Natural killer cell (primary cell): ENCODE measurements at regions not wholly inside any gene's neighbourhood (a gene's known extent, or its start where the extent isn't known, plus 50 kb on each side); places are given as distances from the start of the nearest gene placed in this dataset.

Experiments used
- ATAC-seq, 3 donors: fragments of 150-1000 bp in 2 of 3; fragments of 200-7000 bp in 1 of 3; cut with Tn5 transposase; 1 replicate in 1 of 3; 2 replicates in 2 of 3; pipeline ENCODE4 v1.10.0; 2021; ENCODE audit warnings: mild to moderate bottlenecking in 2 of 3, moderate library complexity in 2 of 3
- DNase-seq, 2 donors: peaks; one replicate each; pipeline versions ENCODE4 v3.0.0 to v3.0.0-alpha.2; 2013 to 2021; ENCODE audit warnings: mixed read lengths in 1 of 2
- H3K27ac ChIP-seq: one replicate; pipeline ENCODE4 v1.5.1; 2013; ENCODE audit warnings: mild to moderate bottlenecking, low read length
- H3K27me3 ChIP-seq: one replicate; pipeline ENCODE4 v1.6.1; 2013; ENCODE audit warnings: low read length; ENCODE audit not compliant: control insufficient read depth, insufficient read depth
- H3K36me3 ChIP-seq: one replicate; pipeline ENCODE4 v1.6.1; 2013; ENCODE audit warnings: low read length; ENCODE audit not compliant: control insufficient read depth, insufficient read depth
- H3K4me1 ChIP-seq: one replicate; pipeline ENCODE4 v1.6.1; 2013; ENCODE audit warnings: low read length; ENCODE audit not compliant: control insufficient read depth, insufficient read depth
- H3K4me3 ChIP-seq: one replicate; pipeline ENCODE4 v1.5.1; 2013; ENCODE audit warnings: low read length
- H3K9me3 ChIP-seq: one replicate; pipeline ENCODE4 v1.6.1; 2013; ENCODE audit warnings: low read length; ENCODE audit not compliant: control insufficient read depth, insufficient read depth
- H3K27ac Mint-ChIP-seq, 2 donors: one replicate each; pipeline ENCODE4 v1.8.0; 2022; ENCODE audit warnings: mild to moderate bottlenecking in 2 of 2, mixed read lengths in 2 of 2, moderate library complexity in 1 of 2
- H3K27me3 Mint-ChIP-seq, 2 donors: one replicate each; pipeline ENCODE4 v1.8.0; 2022; ENCODE audit warnings: low read depth in 2 of 2, mixed read lengths in 2 of 2
- H3K36me3 Mint-ChIP-seq: one replicate; pipeline ENCODE4 v1.8.0; 2022; ENCODE audit warnings: mixed read lengths
- H3K4me1 Mint-ChIP-seq, 2 donors: one replicate each; pipeline ENCODE4 v1.8.0; 2022; ENCODE audit warnings: mixed read lengths in 2 of 2
- H3K4me3 Mint-ChIP-seq: one replicate; pipeline ENCODE4 v1.8.0; 2022; ENCODE audit warnings: mild to moderate bottlenecking, moderate library complexity, mixed read lengths
- H3K9me3 Mint-ChIP-seq, 2 donors: one replicate each; pipeline ENCODE4 v1.8.0; 2022; ENCODE audit warnings: mixed read lengths in 2 of 2
- WGBS: methylation state at CpG from one replicate; pipeline ENCODE4 v1.1.7; 2013; ENCODE audit warnings: missing lambda C conversion rate; ENCODE audit not compliant: insufficient coverage; 5-methylcytosine and 5-hydroxymethylcytosine counted together
- intact Hi-C: fragments of 100-400 bp; cut with micrococcal nuclease; formaldehyde crosslinking; loops from one replicate; pipeline ENCODE4 v1.14.2; 2022
- TF ChIP-seq, protein P1 (sequence below): fragments of 200-600 bp; IDR thresholded peaks from one replicate; pipeline ENCODE4 v1.8.0; 2022; ENCODE audit warnings: antibody characterized with exemption

DNA sequence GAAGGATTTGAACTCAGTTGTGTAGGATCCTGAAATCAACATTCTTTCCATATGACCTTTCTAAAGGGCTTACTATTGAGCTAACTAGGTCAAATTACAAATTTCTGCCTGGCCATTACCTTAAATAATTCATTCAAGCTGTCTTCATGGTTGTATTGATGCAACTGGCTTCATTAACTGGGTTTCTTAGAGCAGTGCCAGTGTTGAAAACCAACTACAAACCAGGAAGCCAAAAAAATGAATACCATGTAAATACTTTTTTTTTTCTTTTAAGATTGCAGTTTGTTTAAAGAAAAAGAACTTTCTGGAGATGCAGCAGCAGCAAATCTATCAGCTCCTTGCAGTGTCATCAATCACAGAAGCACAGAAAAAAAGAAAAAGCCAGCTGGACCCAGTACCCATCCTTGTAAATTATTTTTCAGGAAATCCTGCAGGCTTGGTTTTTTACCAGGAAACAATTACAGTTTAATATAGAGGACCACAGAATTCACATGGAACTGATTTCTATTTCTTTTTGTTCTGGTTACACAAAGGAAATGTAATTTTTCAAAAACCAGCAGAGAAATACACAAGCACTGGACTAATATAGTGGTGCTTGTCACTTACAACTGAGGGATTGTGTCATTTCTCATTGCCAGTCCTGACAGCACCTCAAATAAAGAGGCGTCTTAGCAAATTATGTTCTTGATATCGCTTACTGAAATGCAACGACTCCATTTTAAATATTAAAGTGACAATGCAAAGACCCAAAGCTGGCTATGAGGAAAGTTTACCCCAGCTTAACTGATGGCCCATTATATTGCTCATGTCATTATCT lies 131.9 kb downstream of the TMEM26 start:
- intact Hi-C loops: no loop called here

DNA sequence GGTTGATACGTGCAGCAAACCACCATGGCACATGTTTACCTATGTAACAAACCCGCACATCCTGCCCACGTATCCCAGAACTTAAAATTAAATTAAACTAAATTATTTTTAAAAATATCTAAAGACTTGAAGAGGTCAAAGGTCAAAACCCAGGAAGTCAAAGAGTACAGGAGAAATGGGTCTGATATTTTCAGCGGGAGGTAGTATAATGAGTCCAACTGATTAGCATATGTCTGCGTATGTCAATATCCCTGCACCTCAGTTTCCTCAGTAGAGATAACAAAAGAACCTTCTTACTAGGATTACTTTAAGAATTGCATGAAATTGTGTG lies 133.0 kb downstream of the TMEM26 start:
- H3K27me3 ChIP-seq: no peaks in the 10 kb centered on the region
- H3K36me3 ChIP-seq: no peaks in the 10 kb centered on the region
- no peak overlapping the region for H3K27ac ChIP-seq
- Mint-ChIP-seq H3K4me3 (no peak overlapping the region), H3K27me3 (peaks cover 6 to 7% of the 10 kb centered on the region in 2 donors), H3K9me3 (no peaks in the 10 kb centered on the region), H3K27ac (no peak overlapping the region), H3K4me1 (no peaks in the 10 kb centered on the region), H3K36me3 (no peaks in the 10 kb centered on the region)
- WGBS: 94% methylated on average over 2 of the region's 5 CpGs
- no peaks in the 10 kb centered on the region for H3K4me1 ChIP-seq
- TF ChIP-seq, protein P1, sequence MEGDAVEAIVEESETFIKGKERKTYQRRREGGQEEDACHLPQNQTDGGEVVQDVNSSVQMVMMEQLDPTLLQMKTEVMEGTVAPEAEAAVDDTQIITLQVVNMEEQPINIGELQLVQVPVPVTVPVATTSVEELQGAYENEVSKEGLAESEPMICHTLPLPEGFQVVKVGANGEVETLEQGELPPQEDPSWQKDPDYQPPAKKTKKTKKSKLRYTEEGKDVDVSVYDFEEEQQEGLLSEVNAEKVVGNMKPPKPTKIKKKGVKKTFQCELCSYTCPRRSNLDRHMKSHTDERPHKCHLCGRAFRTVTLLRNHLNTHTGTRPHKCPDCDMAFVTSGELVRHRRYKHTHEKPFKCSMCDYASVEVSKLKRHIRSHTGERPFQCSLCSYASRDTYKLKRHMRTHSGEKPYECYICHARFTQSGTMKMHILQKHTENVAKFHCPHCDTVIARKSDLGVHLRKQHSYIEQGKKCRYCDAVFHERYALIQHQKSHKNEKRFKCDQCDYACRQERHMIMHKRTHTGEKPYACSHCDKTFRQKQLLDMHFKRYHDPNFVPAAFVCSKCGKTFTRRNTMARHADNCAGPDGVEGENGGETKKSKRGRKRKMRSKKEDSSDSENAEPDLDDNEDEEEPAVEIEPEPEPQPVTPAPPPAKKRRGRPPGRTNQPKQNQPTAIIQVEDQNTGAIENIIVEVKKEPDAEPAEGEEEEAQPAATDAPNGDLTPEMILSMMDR: no peak
- ATAC-seq (no peak), DNase-seq (no peak)
- H3K9me3 ChIP-seq: no peaks in the 10 kb centered on the region
- intact Hi-C loops: no loop called here
- H3K4me3 ChIP-seq: no peak overlapping the region

More for the DNA sequence above, 131.9 kb downstream of the TMEM26 start:
- TF ChIP-seq, protein P1: no peak
- H3K9me3 ChIP-seq: no peaks in the 10 kb centered on the region
- H3K36me3 ChIP-seq: no peaks in the 10 kb centered on the region
- H3K36me3 Mint-ChIP-seq: no peaks in the 10 kb centered on the region
- H3K4me3 Mint-ChIP-seq: no peak overlapping the region
- H3K27me3 Mint-ChIP-seq: peaks cover 7 to 17% of the 10 kb centered on the region in 2 donors
- ATAC-seq (no peak), DNase-seq (no peak)
- H3K27ac Mint-ChIP-seq: no peak overlapping the region
- H3K4me1 ChIP-seq: no peaks in the 10 kb centered on the region
- H3K27ac ChIP-seq: no peak overlapping the region
- no peaks in the 10 kb centered on the region for H3K9me3 Mint-ChIP-seq
- no peaks in the 10 kb centered on the region for H3K27me3 ChIP-seq
- H3K4me3 ChIP-seq: no peak overlapping the region
- 89% methylated on average over 3 of the region's 3 CpGs for WGBS
- H3K4me1 Mint-ChIP-seq: no peaks in the 10 kb centered on the region

DNA sequence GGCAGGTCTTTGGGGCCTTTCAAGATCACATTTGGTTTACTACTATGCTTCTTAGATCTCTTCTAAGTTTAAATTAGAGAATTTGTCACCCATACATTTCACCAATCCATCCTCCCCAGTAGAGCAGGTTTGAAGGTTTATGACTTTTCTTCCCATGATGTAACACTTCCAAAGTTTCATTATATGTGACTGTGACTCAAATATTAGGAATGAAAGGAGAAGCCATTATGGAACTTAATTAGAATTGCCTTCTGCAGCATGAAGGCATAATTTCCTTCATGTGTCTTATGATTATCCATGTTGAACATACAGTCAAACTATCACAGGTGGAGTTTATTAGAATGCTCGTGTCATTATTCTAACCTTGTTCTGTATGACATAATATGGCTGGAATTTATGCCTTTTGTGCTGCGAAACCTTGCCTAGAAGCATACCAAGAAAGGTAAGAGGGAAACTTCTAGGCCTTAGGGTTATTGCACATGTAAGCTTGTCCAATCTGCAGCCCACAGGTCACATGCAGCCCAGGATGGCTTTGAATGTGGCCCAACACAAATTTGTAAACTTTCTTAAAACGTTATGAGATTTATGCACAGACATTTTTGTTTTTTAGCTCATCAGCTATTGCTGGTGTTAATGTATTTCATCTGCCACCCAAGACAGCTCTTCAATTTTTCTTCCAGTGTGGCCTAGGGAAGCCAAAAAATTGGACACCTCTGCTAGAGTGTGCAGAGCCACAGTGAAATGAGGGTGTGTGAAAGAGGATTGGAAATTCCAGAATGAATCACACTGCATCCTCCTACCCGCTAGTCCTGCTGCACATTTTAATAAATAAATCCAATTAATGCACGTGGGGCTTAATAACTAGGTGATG lies 133.6 kb downstream of the TMEM26 start:
- Histone ChIP-seq H3K27me3 (no peaks in the 10 kb centered on the region), H3K27ac (no peak overlapping the region), H3K9me3 (no peaks in the 10 kb centered on the region), H3K4me3 (no peak overlapping the region), H3K36me3 (no peaks in the 10 kb centered on the region), H3K4me1 (no peaks in the 10 kb centered on the region)
- H3K4me3 Mint-ChIP-seq: no peak overlapping the region
- intact Hi-C loops: no loop called here
- no peak for ATAC-seq
- H3K36me3 Mint-ChIP-seq: no peaks in the 10 kb centered on the region
- no peaks in the 10 kb centered on the region for H3K9me3 Mint-ChIP-seq
- TF ChIP-seq, protein P1: no peak
- no peak for DNase-seq
- no peak overlapping the region for H3K27ac Mint-ChIP-seq
- WGBS: 81% methylated on average over 5 of the region's 5 CpGs
- peaks cover 2 to 3% of the 10 kb centered on the region in 2 donors for H3K4me1 Mint-ChIP-seq
- peaks cover under 1 to 1% of the 10 kb centered on the region in 2 donors for H3K27me3 Mint-ChIP-seq
